GM18861 (cell line): ENCODE measurements at regions not wholly inside any gene's neighbourhood (a gene's known extent, or its start where the extent isn't known, plus 50 kb on each side); places are given as distances from the start of the nearest gene placed in this dataset.
"Not testable (repeated sequence)": the region's sequence is repeated elsewhere in the genome, so short reads cannot be mapped to it uniquely, and the experiment has no call there.

Experiments
- ATAC-seq: cut with Tn5 transposase; IDR thresholded peaks from one replicate; pipeline ENCODE4 v1.9.1; 2021; ENCODE audit not compliant: unreplicated experiment

DNA sequence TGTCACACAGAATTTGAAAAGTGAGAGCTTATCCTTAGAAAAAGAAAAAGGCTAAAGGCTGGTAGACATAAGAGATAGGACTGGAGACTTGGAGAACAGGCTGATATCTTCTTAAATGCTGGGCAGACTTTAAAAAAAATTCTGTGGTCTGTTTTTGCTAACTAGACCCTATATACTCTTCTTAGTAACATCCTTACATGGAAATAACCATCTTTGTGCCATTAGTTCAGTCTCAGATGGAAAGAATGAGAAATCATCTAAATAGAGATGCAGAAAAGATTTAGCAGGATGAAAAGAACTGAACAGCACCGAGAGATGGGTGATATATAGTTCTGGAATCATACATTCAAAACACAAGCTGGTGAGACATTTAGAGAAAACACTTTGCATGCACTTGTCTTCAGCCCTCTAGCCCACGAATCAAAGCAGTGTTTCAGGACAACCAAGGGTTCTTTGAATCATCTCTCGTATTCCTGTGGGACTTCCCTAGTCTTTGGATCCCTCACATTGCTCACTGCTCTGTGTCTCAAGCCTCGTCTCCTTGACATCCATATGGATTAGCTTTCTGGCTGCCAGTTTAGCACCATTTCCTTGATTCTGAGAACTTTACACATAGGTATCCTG, 93.0 kb upstream of the LYSMD4 start:
- no peak for ATAC-seq

GRCh38 chr15:99823346-99823745, 90.1 kb upstream of the LYSMD4 start:
- no peak for ATAC-seq

- no peak for ATAC-seq
Measured at GRCh38 chr15:99819981-99820718, 86.9 kb upstream of the LYSMD4 start.

- ATAC-seq: no peak
Measured at GRCh38 chr15:99818872-99819271, 85.6 kb upstream of the LYSMD4 start.

DNA sequence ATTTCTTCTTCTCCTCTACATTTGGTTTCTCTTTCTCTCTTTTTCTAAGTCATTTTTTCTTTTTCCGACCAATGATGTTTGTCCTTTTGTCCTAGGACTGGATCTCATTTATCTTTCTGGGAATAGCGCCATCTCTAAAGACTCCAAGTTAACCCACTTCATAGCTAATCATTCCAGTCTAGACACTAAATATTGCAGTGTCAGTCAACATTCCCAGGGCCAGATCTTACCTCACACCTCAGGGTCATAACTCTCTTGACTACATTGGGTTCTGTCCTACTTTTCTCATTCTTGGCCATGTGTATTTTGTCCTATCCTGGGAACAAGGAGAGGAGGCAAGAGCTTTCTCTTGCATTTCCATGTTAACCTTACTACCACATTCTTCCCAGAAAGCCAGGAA, 83.6 kb upstream of the LYSMD4 start:
- ATAC-seq: not testable (repeated sequence)

GRCh38 chr15:99810663-99811062, 77.4 kb upstream of the LYSMD4 start:
- ATAC-seq: not testable (repeated sequence)

DNA sequence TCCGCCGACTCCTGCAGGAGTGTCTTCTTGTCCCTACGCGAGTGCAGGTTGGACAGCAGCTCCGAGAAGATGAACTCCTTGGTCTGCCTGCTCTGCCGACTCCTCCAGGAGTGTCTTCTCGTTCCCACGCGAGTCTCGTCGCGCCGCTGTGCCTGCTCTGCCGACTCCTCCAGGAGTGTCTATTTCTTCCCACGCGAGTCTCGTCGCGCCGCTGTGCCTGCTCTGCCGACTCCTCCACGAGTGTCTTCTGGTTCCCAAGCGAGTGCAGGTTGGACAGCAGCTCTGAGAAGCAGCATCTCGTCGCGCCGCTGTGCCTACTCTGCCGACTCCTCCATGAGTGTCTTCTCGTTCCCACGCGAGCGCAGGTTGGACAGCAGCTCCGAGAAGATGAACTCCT, 66.6 kb upstream of the LYSMD4 start:
- ATAC-seq: not testable (repeated sequence)

GRCh38 chr15:99799182-99799853, 66.1 kb upstream of the LYSMD4 start:
- ATAC-seq: not testable (repeated sequence)

- ATAC-seq: not testable (repeated sequence)
Measured at GRCh38 chr15:99796940-99797870, 64.0 kb upstream of the LYSMD4 start.

GRCh38 chr15:99791881-99792807, 58.9 kb upstream of the LYSMD4 start:
- not testable (repeated sequence) for ATAC-seq

DNA sequence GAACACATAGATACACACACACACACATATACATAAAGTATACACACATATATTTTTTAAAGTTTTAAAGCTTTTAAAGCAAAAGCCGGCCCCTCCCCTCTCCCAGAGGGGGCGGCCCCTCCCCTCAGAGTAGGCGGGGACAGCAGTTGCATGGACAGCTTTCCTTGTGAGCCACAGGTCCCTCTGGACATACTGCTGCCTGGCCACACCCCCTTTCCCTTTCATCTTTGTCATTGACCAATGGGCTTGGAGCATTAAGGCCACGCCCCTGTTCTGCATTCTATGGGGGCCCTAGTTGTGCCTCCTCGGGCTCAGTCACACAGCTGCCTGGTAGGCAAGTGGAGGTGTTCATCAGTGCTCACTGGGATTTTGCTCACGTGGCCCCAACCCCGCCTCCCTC, 57.5 kb upstream of the LYSMD4 start:
- not testable (repeated sequence) for ATAC-seq

DNA sequence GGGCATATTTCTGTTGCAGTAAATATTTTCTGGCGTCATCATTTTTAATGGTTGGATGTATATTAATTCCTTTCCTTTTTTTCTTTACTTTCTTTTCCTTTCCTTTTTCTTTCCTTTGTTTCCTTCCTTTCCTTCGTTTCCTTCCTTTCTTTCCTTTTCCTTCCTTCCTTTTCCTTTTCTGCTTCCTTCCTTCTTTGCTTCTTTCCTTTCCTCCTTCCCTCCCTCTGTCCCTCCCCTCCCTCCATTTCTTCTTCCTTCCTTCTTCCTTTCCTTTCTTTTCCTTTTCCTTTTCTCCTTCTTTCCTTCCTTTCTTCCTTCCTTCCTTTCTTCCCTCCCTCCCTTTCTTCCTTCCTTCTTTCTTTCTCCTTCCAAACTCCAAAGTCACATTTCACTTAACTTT, 54.9 kb upstream of the LYSMD4 start:
- ATAC-seq: no peak

- ATAC-seq: not testable (repeated sequence)
Measured at GRCh38 chr15:99784800-99785199, 51.6 kb upstream of the LYSMD4 start.

DNA sequence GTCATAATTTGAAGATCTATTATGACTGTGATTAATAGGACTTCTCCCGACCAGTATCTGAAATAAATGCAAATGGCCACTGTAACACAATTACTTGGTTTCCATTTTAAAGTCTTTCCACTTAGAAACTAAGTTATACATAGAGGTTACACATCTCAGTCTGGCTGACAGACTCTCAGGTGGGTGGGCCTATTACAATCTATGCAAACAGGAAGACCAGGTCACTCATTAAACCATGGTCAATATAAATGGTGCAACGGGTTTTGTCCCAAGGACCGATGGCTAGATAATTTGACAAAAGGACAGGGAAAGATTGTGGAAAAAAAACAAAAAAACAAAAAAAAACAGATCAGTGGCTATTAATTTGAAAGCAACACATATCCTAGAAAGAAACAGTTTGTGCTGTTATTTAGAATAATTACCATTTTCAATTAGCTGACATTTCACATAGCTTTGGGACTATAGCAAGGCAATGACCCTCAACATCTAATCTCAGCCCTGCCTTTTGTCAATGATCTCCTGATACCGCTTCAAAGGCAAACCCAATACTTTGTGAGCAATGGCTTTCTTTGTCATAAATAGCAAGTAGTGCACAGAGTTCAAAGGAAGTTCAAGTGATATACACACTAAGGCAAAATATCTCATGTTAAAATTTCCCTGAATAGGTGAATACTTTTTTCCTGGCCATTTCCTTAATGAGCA, 50.8 kb upstream of the LYSMD4 start:
- ATAC-seq: not testable (repeated sequence)
